Neutrophil (primary cell): ENCODE measurements at regions not wholly inside any gene's neighbourhood (a gene's known extent, or its start where the extent isn't known, plus 50 kb on each side); places are given as distances from the start of the nearest gene placed in this dataset.

Source experiments
- H3K27ac ChIP-seq: fragments of 200-600 bp; sonication (generic); 2 replicates; pipeline ENCODE4 v1.5.1; 2016; ENCODE audit warnings: mild to moderate bottlenecking, moderate library complexity
- H3K27me3 ChIP-seq: fragments of 200-600 bp; sonication (generic); 2 replicates; pipeline ENCODE4 v1.6.0; 2016; ENCODE audit warnings: mild to moderate bottlenecking
- H3K36me3 ChIP-seq: fragments of 200-600 bp; sonication (generic); 2 replicates; pipeline ENCODE4 v1.5.1; 2017
- H3K4me1 ChIP-seq, 2 experiments: fragments of 200-600 bp in 1 of 2; sonication (generic) in 1 of 2; 1 replicate in 1 of 2; 2 replicates in 1 of 2; pipeline versions ENCODE4 v1.5.1 to v1.6.1; 2013 to 2016; ENCODE audit warnings: low read depth in 1 of 2, low read length in 1 of 2, mild to moderate bottlenecking in 1 of 2, moderate library complexity in 1 of 2; ENCODE audit not compliant: control insufficient read depth in 1 of 2, insufficient read depth in 1 of 2
- H3K4me3 ChIP-seq, 2 experiments: fragments of 200-600 bp in 1 of 2; sonication (generic) in 1 of 2; 1 replicate in 1 of 2; 2 replicates in 1 of 2; pipeline ENCODE4 v1.5.1; 2013 to 2016; ENCODE audit warnings: low read depth in 1 of 2, low read length in 1 of 2, mild to moderate bottlenecking in 1 of 2, moderate library complexity in 1 of 2
- H3K9me3 ChIP-seq: fragments of 200-600 bp; sonication (generic); 2 replicates; pipeline ENCODE4 v1.5.1; 2016
- TF ChIP-seq, protein P1 (sequence below): fragments of 200-600 bp; sonication (generic); IDR thresholded peaks from 2 replicates; pipeline ENCODE4 v1.5.1; 2016; ENCODE audit warnings: antibody characterized with exemption

DNA sequence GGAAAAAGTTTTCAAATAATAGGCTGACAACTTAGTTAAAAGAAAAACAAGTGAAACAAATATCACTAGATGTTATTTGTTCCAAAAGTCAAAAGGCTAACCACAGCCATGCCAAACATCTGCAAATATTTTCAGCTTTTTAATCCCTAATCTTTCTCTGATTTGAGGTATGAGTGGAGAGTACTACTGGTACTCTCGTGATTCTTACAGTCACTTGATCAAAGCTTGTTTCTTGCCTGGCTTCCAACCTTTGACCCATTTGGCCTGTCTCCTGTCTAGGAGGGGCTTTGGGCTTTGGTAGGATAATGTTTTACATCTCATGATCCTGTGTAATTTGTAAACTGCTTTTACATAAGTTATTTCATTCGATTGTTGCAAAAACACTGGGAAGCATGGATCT, 301.8 kb upstream of the SORL1-AS1 start:
- Histone ChIP-seq H3K36me3 (no peaks in the 10 kb centered on the region), H3K27ac (no peak overlapping the region), H3K4me3 (no peak overlapping the region), H3K9me3 (no peaks in the 10 kb centered on the region), H3K4me1 (no peaks in the 10 kb centered on the region), H3K27me3 (no peaks in the 10 kb centered on the region)
- TF ChIP-seq, protein P1, sequence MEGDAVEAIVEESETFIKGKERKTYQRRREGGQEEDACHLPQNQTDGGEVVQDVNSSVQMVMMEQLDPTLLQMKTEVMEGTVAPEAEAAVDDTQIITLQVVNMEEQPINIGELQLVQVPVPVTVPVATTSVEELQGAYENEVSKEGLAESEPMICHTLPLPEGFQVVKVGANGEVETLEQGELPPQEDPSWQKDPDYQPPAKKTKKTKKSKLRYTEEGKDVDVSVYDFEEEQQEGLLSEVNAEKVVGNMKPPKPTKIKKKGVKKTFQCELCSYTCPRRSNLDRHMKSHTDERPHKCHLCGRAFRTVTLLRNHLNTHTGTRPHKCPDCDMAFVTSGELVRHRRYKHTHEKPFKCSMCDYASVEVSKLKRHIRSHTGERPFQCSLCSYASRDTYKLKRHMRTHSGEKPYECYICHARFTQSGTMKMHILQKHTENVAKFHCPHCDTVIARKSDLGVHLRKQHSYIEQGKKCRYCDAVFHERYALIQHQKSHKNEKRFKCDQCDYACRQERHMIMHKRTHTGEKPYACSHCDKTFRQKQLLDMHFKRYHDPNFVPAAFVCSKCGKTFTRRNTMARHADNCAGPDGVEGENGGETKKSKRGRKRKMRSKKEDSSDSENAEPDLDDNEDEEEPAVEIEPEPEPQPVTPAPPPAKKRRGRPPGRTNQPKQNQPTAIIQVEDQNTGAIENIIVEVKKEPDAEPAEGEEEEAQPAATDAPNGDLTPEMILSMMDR = no peak

- Histone ChIP-seq H3K9me3 (no peaks in the 10 kb centered on the region), H3K4me3 (no peak overlapping the region), H3K27me3 (no peaks in the 10 kb centered on the region), H3K4me1 (no peaks in the 10 kb centered on the region), H3K36me3 (no peaks in the 10 kb centered on the region), H3K27ac (no peak overlapping the region)
- TF ChIP-seq, protein P1 = no peak
Measured at GRCh38 chr11:121749691-121750090, 296.9 kb upstream of the SORL1-AS1 start.

DNA sequence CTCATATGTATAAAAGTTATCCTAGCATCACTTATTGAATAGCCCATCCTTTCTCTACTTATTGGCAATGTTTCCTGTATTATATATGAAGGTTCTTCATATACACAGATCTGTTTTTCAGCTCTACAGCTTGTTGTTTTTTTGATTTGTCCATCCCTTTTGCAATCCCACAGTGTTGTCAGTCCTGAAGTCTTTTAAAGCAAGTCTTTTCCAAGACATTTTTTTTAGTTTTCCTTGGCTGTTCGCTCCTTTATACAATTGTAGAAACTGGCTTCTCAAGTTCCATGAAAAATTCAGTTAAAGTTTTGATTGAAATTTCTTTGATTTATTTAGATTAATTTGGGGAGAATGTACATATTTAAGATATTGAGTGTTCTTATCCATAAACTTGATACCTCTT, 295.3 kb upstream of the SORL1-AS1 start:
- no peaks in the 10 kb centered on the region for H3K9me3 ChIP-seq
- H3K27ac ChIP-seq = no peak overlapping the region
- no peaks in the 10 kb centered on the region for H3K36me3 ChIP-seq
- no peaks in the 10 kb centered on the region for H3K4me1 ChIP-seq
- no peak overlapping the region for H3K4me3 ChIP-seq
- no peaks in the 10 kb centered on the region for H3K27me3 ChIP-seq
- TF ChIP-seq, protein P1 = no peak

DNA sequence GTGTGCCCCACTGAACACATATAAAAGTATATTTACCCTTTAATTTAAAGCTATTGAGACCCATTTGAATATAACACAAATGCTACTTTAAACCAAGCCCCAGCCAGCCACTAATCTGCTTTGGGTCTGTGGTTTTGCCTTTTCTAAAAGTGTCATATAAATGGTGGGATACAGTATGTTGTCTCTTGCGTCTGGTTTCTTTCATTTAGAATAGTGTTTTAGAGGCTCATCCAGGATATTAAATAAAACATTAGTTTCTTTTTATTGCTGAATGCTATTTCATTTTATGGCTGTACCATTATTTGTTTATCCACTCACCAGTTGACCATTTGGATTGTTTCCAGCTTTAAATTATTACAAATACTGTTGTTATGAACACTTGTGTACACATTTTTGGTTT, 290.5 kb upstream of the SORL1-AS1 start:
- no peaks in the 10 kb centered on the region for H3K4me1 ChIP-seq
- no peaks in the 10 kb centered on the region for H3K36me3 ChIP-seq
- H3K9me3 ChIP-seq = no peaks in the 10 kb centered on the region
- H3K4me3 ChIP-seq = no peak overlapping the region
- H3K27ac ChIP-seq = no peak overlapping the region
- TF ChIP-seq, protein P1 = no peak
- H3K27me3 ChIP-seq = no peaks in the 10 kb centered on the region

- no peaks in the 10 kb centered on the region for H3K4me1 ChIP-seq
- no peak overlapping the region for H3K27ac ChIP-seq
- TF ChIP-seq, protein P1 = no peak
- no peaks in the 10 kb centered on the region for H3K27me3 ChIP-seq
- H3K9me3 ChIP-seq = no peaks in the 10 kb centered on the region
- H3K4me3 ChIP-seq = no peak overlapping the region
- no peaks in the 10 kb centered on the region for H3K36me3 ChIP-seq
Measured at GRCh38 chr11:121741761-121742361, 289.1 kb upstream of the SORL1-AS1 start.

DNA sequence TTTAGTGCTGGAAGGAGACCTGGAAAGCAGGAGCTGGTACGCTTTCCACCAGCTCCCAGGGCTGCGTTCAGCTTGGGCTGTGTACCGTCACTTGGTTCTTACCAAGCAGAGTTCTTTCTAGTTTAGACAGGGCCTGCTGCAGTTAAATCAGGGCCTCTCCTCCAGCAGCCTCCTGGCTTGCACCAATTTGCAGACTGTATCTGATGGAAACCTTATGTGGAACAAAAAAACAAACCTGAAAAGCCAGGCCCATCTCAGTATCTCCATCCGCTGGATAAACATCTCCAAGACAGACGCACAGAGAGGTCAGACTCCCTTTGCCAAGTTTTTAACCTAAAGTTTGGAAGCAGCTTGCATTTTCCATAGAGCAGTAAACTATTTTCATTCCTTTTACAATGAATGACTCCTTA, 288.6 kb upstream of the SORL1-AS1 start:
- H3K4me3 ChIP-seq = no peak overlapping the region

More for the DNA sequence above, 288.6 kb upstream of the SORL1-AS1 start:
- TF ChIP-seq, protein P1 = no peak
- Histone ChIP-seq H3K9me3 (no peaks in the 10 kb centered on the region), H3K27me3 (no peaks in the 10 kb centered on the region), H3K4me1 (no peaks in the 10 kb centered on the region), H3K36me3 (no peaks in the 10 kb centered on the region), H3K27ac (no peak overlapping the region)
